HEK293 (cell line): ENCODE measurements at regions not wholly inside any gene's neighbourhood (a gene's known extent, or its start where the extent isn't known, plus 50 kb on each side); places are given as distances from the start of the nearest gene placed in this dataset.
A peak's percentile ranks its signal among the peaks of the same experiment; 100 is the strongest.

ENCODE experiments used
- CTCF ChIA-PET: fragments of 350-600 bp; formaldehyde crosslinking; extraction: SDS; loops from one replicate; lab custom pipeline; 2021; ENCODE audit warnings: antibody characterized with exemption; lab: Yijun Ruan, JAX
- POLR2A ChIA-PET: fragments of 300-600 bp; formaldehyde crosslinking; extraction: SDS; loops from one replicate; lab custom pipeline; 2020; ENCODE audit warnings: antibody characterized with exemption, inconsistent platforms; lab: Yijun Ruan, JAX
- H3K27ac ChIP-seq: fragments of 200-500 bp; sonication (Bioruptor generic); 2 replicates; pipeline ENCODE4 v1.5.1; 2014; ENCODE audit warnings: low read depth, low read length, control low read depth, inconsistent platforms; ENCODE audit errors: extremely low read depth
- H3K36me3 ChIP-seq, 2 experiments: fragments of 200-500 bp in 1 of 2; sonication (Bioruptor generic) in 1 of 2; 1 replicate in 1 of 2; 2 replicates in 1 of 2; pipeline ENCODE4 v1.5.1; 2014 to 2017; ENCODE audit warnings: inconsistent platforms in 2 of 2, low read length in 2 of 2; ENCODE audit not compliant: control insufficient read depth in 2 of 2, insufficient read depth in 1 of 2
- H3K4me1 ChIP-seq: fragments of 200-500 bp; sonication (Bioruptor generic); 2 replicates; pipeline ENCODE4 v1.5.1; 2014; ENCODE audit warnings: mild to moderate bottlenecking, low read length, inconsistent platforms; ENCODE audit not compliant: control insufficient read depth, insufficient read depth
- H3K4me3 ChIP-seq: 2 replicates; pipeline ENCODE4 v1.5.1; 2011; ENCODE audit warnings: low read depth, mild to moderate bottlenecking, control low read depth, low read length, moderate library complexity
- H3K9me3 ChIP-seq: fragments of 200-500 bp; sonication (Bioruptor generic); 2 replicates; pipeline ENCODE4 v1.5.1; 2014; ENCODE audit warnings: low read depth, low read length, inconsistent platforms; ENCODE audit not compliant: control insufficient read depth, insufficient read depth
- REST ChIP-seq: fragments of 450-650 bp; formaldehyde crosslinking; IDR thresholded peaks from 2 replicates; pipeline ENCODE4 v1.5.1; 2016; ENCODE audit warnings: missing biosample characterization, missing genetic modification characterization
- SCRT1 ChIP-seq: fragments of 450-650 bp; formaldehyde crosslinking; IDR thresholded peaks from 2 replicates; pipeline ENCODE4 v1.5.1; 2016; ENCODE audit warnings: missing biosample characterization, missing genetic modification characterization, borderline replicate concordance
- SCRT2 ChIP-seq: fragments of 450-650 bp; formaldehyde crosslinking; IDR thresholded peaks from 2 replicates; pipeline ENCODE4 v1.5.1; 2016; ENCODE audit warnings: missing biosample characterization, missing genetic modification characterization
- SETDB1 ChIP-seq: IDR thresholded peaks from one replicate; pipeline ENCODE4 v1.6.1; 2017; ENCODE audit warnings: mild to moderate bottlenecking, low read length, moderate library complexity, mixed read lengths; ENCODE audit not compliant: insufficient read length
- SP2 ChIP-seq: fragments of 450-650 bp; formaldehyde crosslinking; IDR thresholded peaks from 2 replicates; pipeline ENCODE4 v1.5.1; 2016; ENCODE audit warnings: missing biosample characterization, missing genetic modification characterization
- YY1 ChIP-seq: fragments of 450-650 bp; formaldehyde crosslinking; IDR thresholded peaks from 2 replicates; pipeline ENCODE4 v1.5.1; 2018; ENCODE audit warnings: missing biosample characterization, missing genetic modification characterization
- ZBTB48 ChIP-seq: fragments of 450-650 bp; formaldehyde crosslinking; IDR thresholded peaks from 2 replicates; pipeline ENCODE4 v1.5.1; 2016; ENCODE audit warnings: missing biosample characterization, missing genetic modification characterization
- ZNF140 ChIP-seq: fragments of 450-650 bp; formaldehyde crosslinking; IDR thresholded peaks from 2 replicates; pipeline ENCODE4 v1.5.1; 2016; ENCODE audit warnings: missing biosample characterization, missing genetic modification characterization
- ZNF239 ChIP-seq: fragments of 450-650 bp; formaldehyde crosslinking; IDR thresholded peaks from 2 replicates; pipeline ENCODE4 v1.5.1; 2016; ENCODE audit warnings: missing biosample characterization, missing genetic modification characterization
- ZNF280C ChIP-seq: fragments of 450-650 bp; formaldehyde crosslinking; IDR thresholded peaks from 2 replicates; pipeline ENCODE4 v1.5.1; 2016; ENCODE audit warnings: missing biosample characterization, missing genetic modification characterization
- ZNF394 ChIP-seq: fragments of 450-650 bp; formaldehyde crosslinking; IDR thresholded peaks from 2 replicates; pipeline ENCODE4 v1.5.1; 2016; ENCODE audit warnings: missing biosample characterization, missing genetic modification characterization, mild to moderate bottlenecking, moderate library complexity, borderline replicate concordance
- ZNF398 ChIP-seq: fragments of 450-650 bp; formaldehyde crosslinking; IDR thresholded peaks from 2 replicates; pipeline ENCODE4 v1.5.1; 2017; ENCODE audit warnings: missing biosample characterization, missing genetic modification characterization
- ZNF501 ChIP-seq: fragments of 450-650 bp; formaldehyde crosslinking; IDR thresholded peaks from 2 replicates; pipeline ENCODE4 v1.5.1; 2016; ENCODE audit warnings: missing biosample characterization, missing genetic modification characterization
- ZNF548 ChIP-seq: fragments of 450-650 bp; formaldehyde crosslinking; IDR thresholded peaks from 2 replicates; pipeline ENCODE4 v1.5.1; 2016; ENCODE audit warnings: missing biosample characterization, missing genetic modification characterization
- ZNF571 ChIP-seq: fragments of 450-650 bp; formaldehyde crosslinking; IDR thresholded peaks from 2 replicates; pipeline ENCODE4 v1.5.0; 2017; ENCODE audit warnings: missing biosample characterization, missing genetic modification characterization
- ZNF623 ChIP-seq: fragments of 450-650 bp; formaldehyde crosslinking; IDR thresholded peaks from 2 replicates; pipeline ENCODE4 v1.5.1; 2016; ENCODE audit warnings: missing biosample characterization, missing genetic modification characterization
- ZNF624 ChIP-seq: fragments of 450-650 bp; formaldehyde crosslinking; IDR thresholded peaks from 2 replicates; pipeline ENCODE4 v1.5.1; 2017; ENCODE audit warnings: missing biosample characterization, missing genetic modification characterization
- ZNF677 ChIP-seq: fragments of 450-650 bp; IDR thresholded peaks from 2 replicates; pipeline ENCODE4 v1.5.0; 2018; ENCODE audit warnings: missing biosample characterization, mild to moderate bottlenecking, missing genetic modification characterization, moderate library complexity
- ZSCAN30 ChIP-seq: fragments of 450-650 bp; IDR thresholded peaks from 2 replicates; pipeline ENCODE4 v1.5.1; 2018; ENCODE audit warnings: missing biosample characterization, mild to moderate bottlenecking, missing genetic modification characterization, moderate library complexity
- TF ChIP-seq, protein P1 (sequence below): fragments of 450-650 bp; formaldehyde crosslinking; IDR thresholded peaks from 2 replicates; pipeline ENCODE4 v1.5.1; 2017; ENCODE audit warnings: missing biosample characterization, missing genetic modification characterization
- TF ChIP-seq, protein P2 (sequence below): fragments of 450-650 bp; formaldehyde crosslinking; IDR thresholded peaks from 2 replicates; pipeline ENCODE4 v1.5.1; 2016; ENCODE audit warnings: missing biosample characterization, missing genetic modification characterization
- TF ChIP-seq, protein P3 (sequence below): fragments of 450-650 bp; formaldehyde crosslinking; IDR thresholded peaks from 2 replicates; pipeline ENCODE4 v1.5.1; 2017; ENCODE audit warnings: missing biosample characterization, mild to moderate bottlenecking, missing genetic modification characterization, moderate library complexity

DNA sequence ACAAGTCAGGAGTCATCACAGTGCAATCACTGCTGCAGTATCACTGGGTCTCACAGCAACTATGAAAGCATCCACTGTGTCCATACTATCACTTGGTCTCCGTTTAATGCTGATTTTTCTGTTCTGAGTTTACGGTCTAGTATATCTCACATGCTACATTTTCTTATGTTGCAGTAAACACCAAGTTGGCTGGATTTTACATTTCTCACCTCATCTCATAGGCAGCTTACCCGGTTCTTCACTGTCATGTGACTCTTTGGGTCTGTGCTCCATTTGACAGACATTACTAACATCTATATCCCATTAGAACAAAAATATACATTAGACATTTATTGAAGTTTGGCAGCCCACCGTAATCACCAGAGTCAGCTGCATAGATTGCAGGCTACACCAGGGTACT, 115.7 kb upstream of the PRMT8 start (continued):
- TF ChIP-seq ZSCAN30 (tag by site-specific recombination) (no peak), ZNF140 (no peak), ZNF239 (tag by site-specific recombination) (no peak), ZBTB48 (tag by site-specific recombination) (no peak)
- TF ChIP-seq, protein P1, sequence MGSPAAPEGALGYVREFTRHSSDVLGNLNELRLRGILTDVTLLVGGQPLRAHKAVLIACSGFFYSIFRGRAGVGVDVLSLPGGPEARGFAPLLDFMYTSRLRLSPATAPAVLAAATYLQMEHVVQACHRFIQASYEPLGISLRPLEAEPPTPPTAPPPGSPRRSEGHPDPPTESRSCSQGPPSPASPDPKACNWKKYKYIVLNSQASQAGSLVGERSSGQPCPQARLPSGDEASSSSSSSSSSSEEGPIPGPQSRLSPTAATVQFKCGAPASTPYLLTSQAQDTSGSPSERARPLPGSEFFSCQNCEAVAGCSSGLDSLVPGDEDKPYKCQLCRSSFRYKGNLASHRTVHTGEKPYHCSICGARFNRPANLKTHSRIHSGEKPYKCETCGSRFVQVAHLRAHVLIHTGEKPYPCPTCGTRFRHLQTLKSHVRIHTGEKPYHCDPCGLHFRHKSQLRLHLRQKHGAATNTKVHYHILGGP (tag by site-specific recombination) = no peak
- TF ChIP-seq, protein P2, sequence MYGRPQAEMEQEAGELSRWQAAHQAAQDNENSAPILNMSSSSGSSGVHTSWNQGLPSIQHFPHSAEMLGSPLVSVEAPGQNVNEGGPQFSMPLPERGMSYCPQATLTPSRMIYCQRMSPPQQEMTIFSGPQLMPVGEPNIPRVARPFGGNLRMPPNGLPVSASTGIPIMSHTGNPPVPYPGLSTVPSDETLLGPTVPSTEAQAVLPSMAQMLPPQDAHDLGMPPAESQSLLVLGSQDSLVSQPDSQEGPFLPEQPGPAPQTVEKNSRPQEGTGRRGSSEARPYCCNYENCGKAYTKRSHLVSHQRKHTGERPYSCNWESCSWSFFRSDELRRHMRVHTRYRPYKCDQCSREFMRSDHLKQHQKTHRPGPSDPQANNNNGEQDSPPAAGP = no peak

DNA sequence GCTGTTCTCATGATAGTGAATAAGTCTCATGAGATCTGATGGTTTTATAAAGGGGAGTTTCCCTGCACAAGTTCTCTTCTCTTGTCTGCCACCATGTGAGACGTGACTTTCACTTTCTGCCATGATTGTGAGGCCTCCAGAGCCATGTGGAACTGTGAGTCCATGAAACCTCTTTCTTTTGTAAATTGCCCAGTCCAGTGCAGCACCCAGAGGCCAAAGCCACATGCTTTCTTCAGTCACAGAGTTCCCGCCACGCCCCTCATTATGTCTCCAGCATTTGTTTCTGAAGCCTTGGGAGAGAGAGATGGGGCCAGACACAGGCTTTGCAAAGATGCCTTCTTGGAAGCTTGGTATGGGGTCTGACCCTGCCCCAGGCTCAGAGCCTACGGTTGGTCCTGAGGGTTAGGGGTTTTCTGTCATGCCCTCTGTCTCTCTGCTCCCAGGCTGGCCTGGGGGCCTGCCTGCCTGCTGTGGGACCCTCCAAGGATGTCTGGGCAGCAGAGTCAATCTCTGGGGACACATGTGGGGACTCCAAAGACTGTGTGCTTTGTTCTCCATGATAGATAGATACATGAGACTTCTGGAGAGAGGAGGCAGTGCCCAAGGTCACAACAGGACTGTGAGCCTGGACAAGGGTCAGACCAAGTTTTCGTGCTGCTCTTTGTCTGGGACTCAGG, 114.1 kb upstream of the PRMT8 start:
- Histone ChIP-seq H3K9me3 (no peaks in the 10 kb centered on the region), H3K27ac (no peak overlapping the region), H3K4me3 (no peak overlapping the region), H3K36me3 (no peaks in the 10 kb centered on the region), H3K4me1 (no peaks in the 10 kb centered on the region)
- TF ChIP-seq, protein P3, sequence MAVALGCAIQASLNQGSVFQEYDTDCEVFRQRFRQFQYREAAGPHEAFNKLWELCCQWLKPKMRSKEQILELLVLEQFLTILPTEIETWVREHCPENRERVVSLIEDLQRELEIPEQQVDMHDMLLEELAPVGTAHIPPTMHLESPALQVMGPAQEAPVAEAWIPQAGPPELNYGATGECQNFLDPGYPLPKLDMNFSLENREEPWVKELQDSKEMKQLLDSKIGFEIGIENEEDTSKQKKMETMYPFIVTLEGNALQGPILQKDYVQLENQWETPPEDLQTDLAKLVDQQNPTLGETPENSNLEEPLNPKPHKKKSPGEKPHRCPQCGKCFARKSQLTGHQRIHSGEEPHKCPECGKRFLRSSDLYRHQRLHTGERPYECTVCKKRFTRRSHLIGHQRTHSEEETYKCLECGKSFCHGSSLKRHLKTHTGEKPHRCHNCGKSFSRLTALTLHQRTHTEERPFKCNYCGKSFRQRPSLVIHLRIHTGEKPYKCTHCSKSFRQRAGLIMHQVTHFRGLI = no peak
- TF ChIP-seq ZNF548 (tag by site-specific recombination) (no peak), SP2 (tag by site-specific recombination) (no peak), ZNF624 (no peak), SETDB1 (peak; percentile 31), YY1 (tag by site-specific recombination) (no peak), ZNF623 (tag by site-specific recombination) (no peak), ZNF571 (tag by site-specific recombination) (no peak)
- CTCF ChIA-PET = no interaction called here
- POLR2A ChIA-PET = no interaction called here

DNA sequence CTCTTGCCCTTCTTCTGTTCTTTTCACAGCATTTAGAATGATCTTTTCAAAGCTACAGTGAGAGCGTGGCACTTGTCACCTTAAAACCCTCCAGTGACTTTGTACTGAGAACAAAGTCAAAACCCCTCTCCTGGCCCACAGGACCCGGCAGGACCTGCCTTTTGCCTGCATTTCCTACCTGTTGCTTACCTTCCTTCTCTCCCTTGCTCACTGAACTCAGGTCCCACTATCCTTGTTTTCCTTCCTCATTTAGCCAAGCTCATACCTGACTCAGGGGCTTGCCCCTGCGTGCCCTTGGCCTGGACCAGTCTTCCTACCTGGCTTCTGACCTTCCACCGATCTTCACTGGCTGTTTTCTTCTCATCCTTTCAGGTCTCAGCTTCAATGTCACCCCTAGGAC, 112.3 kb upstream of the PRMT8 start:
- POLR2A ChIA-PET = no interaction called here
- no peak for TF ChIP-seq ZNF501 (tag by site-specific recombination)
- no peak for TF ChIP-seq ZNF394
- TF ChIP-seq ZNF677 (tag by site-specific recombination) = no peak
- peak; percentile 92 for TF ChIP-seq SCRT2
- TF ChIP-seq ZNF398 (tag by site-specific recombination) = no peak
- TF ChIP-seq ZNF280C (tag by site-specific recombination) = no peak
- TF ChIP-seq REST = no peak
- TF ChIP-seq SCRT1 (tag by site-specific recombination) = peak; percentile 75; the same call in 1 of the 2 replicates
- CTCF ChIA-PET = interaction anchor here (0.6 kb wide), 1 partner anchor 119 kb away, joined by 3 read pairs; no protein-coding TSS in a partner anchor
- Histone ChIP-seq H3K4me1 (no peaks in the 10 kb centered on the region), H3K9me3 (no peaks in the 10 kb centered on the region), H3K36me3 (no peaks in the 10 kb centered on the region), H3K4me3 (no peak overlapping the region), H3K27ac (no peak overlapping the region)
